Gastrocnemius medialis (tissue), 4 donors: ENCODE measurements at regions not wholly inside any gene's neighbourhood (a gene's known extent, or its start where the extent isn't known, plus 50 kb on each side); places are given as distances from the start of the nearest gene placed in this dataset.

Experiments used
- POLR2A ChIP-seq, 2 donors: fragments of 450-650 bp; IDR thresholded peaks; one replicate each; pipeline ENCODE4 v1.6.1; 2017; ENCODE audit warnings: antibody characterized with exemption in 2 of 2, mild to moderate bottlenecking in 2 of 2, moderate library complexity in 2 of 2
- TF ChIP-seq, protein P1 (sequence below), 5 experiments: fragments of 450-650 bp in 3 of 5; fragments of 200-600 bp in 2 of 5; sonication (generic) in 2 of 5; IDR thresholded peaks in 4 of 5; conservative IDR thresholded peaks in 1 of 5; 1 replicate in 4 of 5; 2 replicates in 1 of 5; pipeline ENCODE4 v1.5.1; 2016 to 2019; ENCODE audit warnings: antibody characterized with exemption in 5 of 5, mild to moderate bottlenecking in 3 of 5, moderate library complexity in 3 of 5

DNA sequence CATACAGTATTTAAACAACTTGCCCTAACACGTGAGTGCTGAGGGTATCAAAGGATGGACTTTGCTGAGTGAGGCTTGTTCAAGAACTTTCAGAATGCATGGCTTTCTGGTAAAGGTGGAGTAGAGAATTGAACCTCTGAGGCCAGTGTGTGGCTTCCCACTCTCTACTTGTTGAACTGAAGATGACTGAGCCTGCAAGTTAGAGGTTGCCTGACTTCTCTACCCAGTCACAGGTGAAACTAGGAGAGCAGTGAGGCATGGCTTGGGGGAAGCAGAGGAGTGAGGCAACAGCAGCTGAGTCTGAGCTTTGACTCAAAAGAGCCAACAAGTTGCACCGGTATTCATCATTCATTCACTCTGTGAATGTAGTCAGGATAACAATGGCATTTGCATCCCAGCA lies 256.4 kb upstream of the SESN3 start:
- TF ChIP-seq, protein P1, sequence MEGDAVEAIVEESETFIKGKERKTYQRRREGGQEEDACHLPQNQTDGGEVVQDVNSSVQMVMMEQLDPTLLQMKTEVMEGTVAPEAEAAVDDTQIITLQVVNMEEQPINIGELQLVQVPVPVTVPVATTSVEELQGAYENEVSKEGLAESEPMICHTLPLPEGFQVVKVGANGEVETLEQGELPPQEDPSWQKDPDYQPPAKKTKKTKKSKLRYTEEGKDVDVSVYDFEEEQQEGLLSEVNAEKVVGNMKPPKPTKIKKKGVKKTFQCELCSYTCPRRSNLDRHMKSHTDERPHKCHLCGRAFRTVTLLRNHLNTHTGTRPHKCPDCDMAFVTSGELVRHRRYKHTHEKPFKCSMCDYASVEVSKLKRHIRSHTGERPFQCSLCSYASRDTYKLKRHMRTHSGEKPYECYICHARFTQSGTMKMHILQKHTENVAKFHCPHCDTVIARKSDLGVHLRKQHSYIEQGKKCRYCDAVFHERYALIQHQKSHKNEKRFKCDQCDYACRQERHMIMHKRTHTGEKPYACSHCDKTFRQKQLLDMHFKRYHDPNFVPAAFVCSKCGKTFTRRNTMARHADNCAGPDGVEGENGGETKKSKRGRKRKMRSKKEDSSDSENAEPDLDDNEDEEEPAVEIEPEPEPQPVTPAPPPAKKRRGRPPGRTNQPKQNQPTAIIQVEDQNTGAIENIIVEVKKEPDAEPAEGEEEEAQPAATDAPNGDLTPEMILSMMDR (IDR thresholded peaks at IDR 0.05 in 4 of 5, conservative IDR thresholded peaks at IDR 0.05 in 1 of 5) = no peak
- no peak for TF ChIP-seq POLR2A (IDR thresholded peaks at IDR 0.05)
